ENCODE measurements at regions not wholly inside any gene's neighbourhood (a gene's known extent, or its start where the extent isn't known, plus 50 kb on each side); places are given as distances from the start of the nearest gene placed in this dataset.

DNA sequence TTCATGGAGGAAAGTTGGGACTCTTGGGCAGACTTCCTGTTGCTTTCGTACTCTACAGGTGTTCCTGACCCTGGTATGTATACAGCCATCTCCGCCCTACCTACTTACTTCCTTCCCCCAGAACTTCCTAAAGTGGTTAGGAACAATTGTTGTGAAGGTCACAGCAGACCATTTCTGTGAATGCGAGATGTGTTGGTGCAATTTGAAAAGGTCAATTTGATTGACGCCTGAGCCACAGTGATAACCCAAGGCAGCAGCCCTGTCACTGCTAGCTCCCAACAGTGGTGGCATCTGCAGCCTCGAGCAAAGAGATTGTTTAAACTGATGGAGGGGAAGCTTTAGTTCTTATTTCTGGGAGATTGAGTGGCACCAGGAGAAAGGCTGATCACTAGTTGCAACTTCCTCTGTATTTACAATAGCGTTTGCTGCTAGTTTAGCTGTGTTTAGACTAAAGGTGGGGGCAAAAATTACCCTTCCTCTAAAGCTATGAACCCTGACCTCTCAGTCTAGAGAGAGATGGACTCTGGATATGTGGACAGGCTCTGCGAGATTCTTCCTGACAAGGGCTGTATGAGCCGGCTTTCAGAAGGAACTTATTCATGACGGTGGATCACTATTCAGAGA, 78.3 kb upstream of the MAP4K3 start (continued):
- TF ChIP-seq ZNF577 (CRISPR knock-in tag; IDR thresholded peaks at IDR 0.05; ENCODE audit: borderline replicate concordance, low read depth): no peak
- TF ChIP-seq SP140L (CRISPR knock-in tag; IDR thresholded peaks at IDR 0.05; ENCODE audit: borderline replicate concordance): no peak
- TF ChIP-seq TCF12 (IDR thresholded peaks at IDR 0.05): no peak
- peak; percentile 90; the same call in 1 of the 2 replicates for TF ChIP-seq TCF12 (CRISPR knock-in tag; IDR thresholded peaks at IDR 0.05)
- TF ChIP-seq ZNF580 (CRISPR knock-in tag; IDR thresholded peaks at IDR 0.05; ENCODE audit: borderline replicate concordance, low read depth): peak; percentile 67; the same call in 1 of the 2 replicates
- TF ChIP-seq HHEX (CRISPR knock-in tag; IDR thresholded peaks at IDR 0.05): no peak
- TF ChIP-seq ZNF276 (CRISPR knock-in tag; IDR thresholded peaks at IDR 0.05; ENCODE audit: low read depth): 0 out of 2 replicates have a peak, but pooled peaks have one; percentile 60
- 0 out of 2 replicates have a peak, but pooled peaks have one; percentile 36 for TF ChIP-seq GTF3A (CRISPR knock-in tag; conservative IDR thresholded peaks at IDR 0.05)
- peak; percentile 95 for TF ChIP-seq NR2F6 (IDR thresholded peaks at IDR 0.05)
- TF ChIP-seq NR2F6 (CRISPR knock-in tag; IDR thresholded peaks at IDR 0.05): peak; percentile 95
- TF ChIP-seq ATF4 (CRISPR knock-in tag; IDR thresholded peaks at IDR 0.05): peak in 1 of 2 experiments; percentile 61; a peak in 2 of 4 replicates
- TF ChIP-seq, protein P1, sequence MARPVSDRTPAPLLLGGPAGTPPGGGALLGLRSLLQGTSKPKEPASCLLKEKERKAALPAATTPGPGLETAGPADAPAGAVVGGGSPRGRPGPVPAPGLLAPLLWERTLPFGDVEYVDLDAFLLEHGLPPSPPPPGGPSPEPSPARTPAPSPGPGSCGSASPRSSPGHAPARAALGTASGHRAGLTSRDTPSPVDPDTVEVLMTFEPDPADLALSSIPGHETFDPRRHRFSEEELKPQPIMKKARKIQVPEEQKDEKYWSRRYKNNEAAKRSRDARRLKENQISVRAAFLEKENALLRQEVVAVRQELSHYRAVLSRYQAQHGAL (CRISPR knock-in tag; IDR thresholded peaks at IDR 0.05; ENCODE audit: not compliant biosample characterization): no peak
- TF ChIP-seq ZNF530 (CRISPR knock-in tag; IDR thresholded peaks at IDR 0.05; ENCODE audit: low read depth): 0 out of 2 replicates have a peak, but pooled peaks have one; percentile 20
- TF ChIP-seq ZFX (CRISPR knock-in tag; IDR thresholded peaks at IDR 0.05; ENCODE audit: low read depth): no peak
- TF ChIP-seq PPARG (CRISPR knock-in tag; conservative IDR thresholded peaks at IDR 0.05): peak; percentile 86
- TF ChIP-seq ZNF264 (CRISPR knock-in tag; IDR thresholded peaks at IDR 0.05): peak; percentile 72; the same call in 1 of the 2 replicates
- peak; percentile 90 for TF ChIP-seq GATAD2A (CRISPR knock-in tag; IDR thresholded peaks at IDR 0.05)
- TF ChIP-seq ZBTB7A (CRISPR knock-in tag; IDR thresholded peaks at IDR 0.05): peak; percentile 79; the same call in 1 of the 2 replicates
- 0 out of 2 replicates have a peak, but pooled peaks have one; percentile 70 for TF ChIP-seq ZHX1 (CRISPR knock-in tag; IDR thresholded peaks at IDR 0.05; ENCODE audit: low read depth)
- TF ChIP-seq CHD4 (IDR thresholded peaks at IDR 0.05; ENCODE audit: borderline replicate concordance, low read length): peak; percentile 19; the same call in 1 of the 2 replicates
- TF ChIP-seq HDAC2 (CRISPR knock-in tag; IDR thresholded peaks at IDR 0.05): peak; percentile 90
